GM12878 (cell line): ENCODE measurements at regions not wholly inside any gene's neighbourhood (a gene's known extent, or its start where the extent isn't known, plus 50 kb on each side); places are given as distances from the start of the nearest gene placed in this dataset.

Source experiments
- ATAC-seq: fragments of 200-7000 bp; cut with Tn5 transposase; 3 replicates; pipeline ENCODE4 v1.9.1; 2020; ENCODE audit warnings: mild to moderate bottlenecking, moderate library complexity
- BruUV-seq: library from RNA; stranded (reverse); fragments of 400-500 nt; replicated peaks from 2 replicates; lab custom pipeline; 2021; lab: Mats Ljungman, UMichigan
- CTCF ChIA-PET: fragments of 300-600 bp; sonication (Branson Sonifier 250); formaldehyde crosslinking; extraction: SDS; loops from one replicate; lab custom pipeline; 2021; ENCODE audit warnings: inconsistent platforms; lab: Yijun Ruan, JAX
- POLR2A ChIA-PET: fragments of 350-600 bp; formaldehyde crosslinking; extraction: SDS; loops from one replicate; lab custom pipeline; 2021; ENCODE audit warnings: inconsistent platforms; lab: Charles Lee
- RAD21 ChIA-PET: fragments of 300-600 bp; sonication (Branson Sonifier 250); formaldehyde crosslinking; loops from one replicate; lab custom pipeline; 2023; ENCODE audit warnings: antibody characterized with exemption; ENCODE audit not compliant: unreplicated experiment; lab: Charles Lee
- SMC1A ChIA-PET: fragments of 300-600 bp; sonication (Branson Sonifier 250); formaldehyde crosslinking; loops from one replicate; lab custom pipeline; 2023; ENCODE audit not compliant: unreplicated experiment, uncharacterized antibody; lab: Charles Lee
- DNase-seq: peaks from one replicate; pipeline ENCODE4 v3.0.0-alpha.2; 2011; ENCODE audit warnings: low read depth, low spot score
- FAIRE-seq: peaks from 3 replicates; lab custom pipeline; 2011; peaks lifted over from hg19 to GRCh38; lab: Jason Lieb, UNC
- H2AFZ ChIP-seq: 2 replicates; pipeline ENCODE4 v1.6.0; 2011; ENCODE audit warnings: low read depth, low read length, control low read depth; ENCODE audit not compliant: control insufficient read depth
- H3K27ac ChIP-seq: 2 replicates; pipeline ENCODE4 v1.5.1; 2011; ENCODE audit warnings: control low read depth; ENCODE audit not compliant: control insufficient read depth, insufficient read depth
- H3K27me3 ChIP-seq, 2 experiments: replicated peaks in 1 of 2; 2 replicates each; pipeline versions ENCODE4 v1.6.0 to v1.6.1; 2011; ENCODE audit warnings: low read length in 1 of 2; ENCODE audit not compliant: control insufficient read depth in 2 of 2, insufficient read depth in 2 of 2
- H3K36me3 ChIP-seq, 2 experiments: 2 replicates each; pipeline ENCODE4 v1.5.1; 2011; ENCODE audit warnings: low read length in 1 of 2; ENCODE audit not compliant: control insufficient read depth in 2 of 2, insufficient read depth in 2 of 2
- H3K4me1 ChIP-seq: 2 replicates; pipeline ENCODE4 v1.6.1; 2011; ENCODE audit warnings: mild to moderate bottlenecking, low read length, moderate library complexity, mixed read lengths; ENCODE audit not compliant: control insufficient read depth, insufficient read depth
- H3K4me2 ChIP-seq: 2 replicates; pipeline ENCODE4 v1.6.0; 2011; ENCODE audit warnings: control low read depth; ENCODE audit not compliant: control insufficient read depth, insufficient read depth
- H3K4me3 ChIP-seq: fragments of 200-600 bp; sonication (generic); 2 replicates; pipeline ENCODE4 v1.5.1; 2016
- H3K79me2 ChIP-seq: 2 replicates; pipeline ENCODE4 v1.6.0; 2011; ENCODE audit warnings: low read length; ENCODE audit not compliant: control insufficient read depth, insufficient read depth
- H3K9ac ChIP-seq: 2 replicates; pipeline ENCODE4 v1.8.0; 2011; ENCODE audit warnings: low read length, control low read depth, mixed read lengths; ENCODE audit not compliant: control insufficient read depth, insufficient read depth
- H3K9me3 ChIP-seq: replicated peaks from 3 replicates; pipeline ENCODE4 v1.5.1; 2011; ENCODE audit warnings: mild to moderate bottlenecking, low read length; ENCODE audit not compliant: control insufficient read depth, insufficient read depth
- H4K20me1 ChIP-seq: 2 replicates; pipeline ENCODE4 v1.6.0; 2011; ENCODE audit not compliant: control insufficient read depth, insufficient read depth
- BACH1 ChIP-seq: fragments of 450-650 bp; IDR thresholded peaks from 2 replicates; pipeline ENCODE4 v1.6.1; 2017; ENCODE audit warnings: mild to moderate bottlenecking, borderline replicate concordance
- CEBPZ ChIP-seq: fragments of 150-350 bp; IDR thresholded peaks from 2 replicates; pipeline ENCODE4 v1.6.1; 2016; ENCODE audit warnings: low read depth, low read length
- CHD1 ChIP-seq: IDR thresholded peaks from 2 replicates; pipeline ENCODE4 v1.6.1; 2012; ENCODE audit warnings: low read depth, low read length, improper control_type of control experiment
- E4F1 ChIP-seq: fragments of 450-650 bp; IDR thresholded peaks from 2 replicates; pipeline ENCODE4 v1.6.1; 2018; ENCODE audit warnings: borderline replicate concordance, mild to moderate bottlenecking; ENCODE audit not compliant: partially characterized antibody
- FOXM1 ChIP-seq: IDR thresholded peaks from 2 replicates; pipeline ENCODE4 v1.6.1; 2012; ENCODE audit warnings: low read depth, mild to moderate bottlenecking, inconsistent platforms, low read length, moderate library complexity
- IKZF1 ChIP-seq: fragments of 450-650 bp; conservative IDR thresholded peaks from 2 replicates; pipeline ENCODE4 v1.6.1; 2017; ENCODE audit warnings: antibody characterized with exemption, mild to moderate bottlenecking
- KLF5 ChIP-seq: fragments of 450-650 bp; IDR thresholded peaks from 2 replicates; pipeline ENCODE4 v1.6.1; 2014; ENCODE audit warnings: mild to moderate bottlenecking; ENCODE audit not compliant: partially characterized antibody
- MAX ChIP-seq: IDR thresholded peaks from 2 replicates; pipeline ENCODE4 v1.6.1; 2012; ENCODE audit warnings: low read depth, low read length, improper control_type of control experiment
- MYB ChIP-seq: fragments of 150-350 bp; IDR thresholded peaks from 2 replicates; pipeline ENCODE4 v1.6.1; 2014; ENCODE audit warnings: mild to moderate bottlenecking, low read depth, low read length, borderline replicate concordance
- PKNOX1 ChIP-seq: fragments of 450-650 bp; IDR thresholded peaks from 2 replicates; pipeline ENCODE4 v1.6.1; 2016; ENCODE audit warnings: mild to moderate bottlenecking
- RAD51 ChIP-seq: fragments of 450-650 bp; IDR thresholded peaks from 2 replicates; pipeline ENCODE4 v1.6.1; 2016; ENCODE audit warnings: moderate library complexity, mild to moderate bottlenecking, inconsistent platforms
- RB1 ChIP-seq: fragments of 450-650 bp; formaldehyde crosslinking; IDR thresholded peaks from 2 replicates; pipeline ENCODE4 v1.6.1; 2017; ENCODE audit warnings: mild to moderate bottlenecking, borderline replicate concordance
- SMAD1 ChIP-seq: fragments of 450-650 bp; IDR thresholded peaks from 2 replicates; pipeline ENCODE4 v1.6.1; 2018; ENCODE audit warnings: mild to moderate bottlenecking, low read depth; ENCODE audit not compliant: partially characterized antibody
- SMARCA5 ChIP-seq: fragments of 450-650 bp; IDR thresholded peaks from 2 replicates; pipeline ENCODE4 v1.6.1; 2017; ENCODE audit warnings: mild to moderate bottlenecking
- SP1 ChIP-seq: IDR thresholded peaks from one replicate; pipeline ENCODE4 v1.6.1; 2011; ENCODE audit warnings: low read depth, low read length
- SRF ChIP-seq, 2 experiments: IDR thresholded peaks; 2 replicates each; pipeline ENCODE4 v1.6.1; 2011; ENCODE audit warnings: low read depth in 2 of 2, low read length in 2 of 2, mild to moderate bottlenecking in 1 of 2, moderate library complexity in 1 of 2
- STAT1 ChIP-seq: fragments of 450-650 bp; conservative IDR thresholded peaks from 2 replicates; pipeline ENCODE4 v1.6.1; 2014; ENCODE audit warnings: antibody characterized with exemption, mild to moderate bottlenecking
- TBL1XR1 ChIP-seq: IDR thresholded peaks from 2 replicates; pipeline ENCODE4 v1.6.1; 2012; ENCODE audit warnings: low read depth, low read length, improper control_type of control experiment
- YY1 ChIP-seq: IDR thresholded peaks from 2 replicates; pipeline ENCODE4 v1.6.1; 2011; ENCODE audit warnings: low read depth, mild to moderate bottlenecking, low read length
- ZNF274 ChIP-seq: IDR thresholded peaks from one replicate; pipeline ENCODE4 v1.8.0; 2011; ENCODE audit not compliant: insufficient read length, insufficient read depth
- WGBS: methylation state at CpG from one replicate; pipeline ENCODE4 v1.1.6; 2016; ENCODE audit warnings: low lambda C conversion rate; ENCODE audit not compliant: insufficient replicate concordance, insufficient coverage; ENCODE audit errors: missing lambda C conversion rate; 5-methylcytosine and 5-hydroxymethylcytosine counted together
- in situ Hi-C: fragments of 300-500 bp; cut with MboI; formaldehyde crosslinking; loops from 9 replicates; pipeline ENCODE4 v1.14.3; 2018; ENCODE audit warnings: mixed read lengths
- intact Hi-C: fragments of 100-400 bp; cut with micrococcal nuclease; formaldehyde crosslinking; loops from one replicate; pipeline ENCODE4 v1.14.2; 2022; ENCODE audit not compliant: unreplicated experiment

- H3K4me1 ChIP-seq, result no peaks in the 10 kb centered on the region
- intact Hi-C loops, result no loop called here
- ATAC-seq (no peak), DNase-seq (no peak), FAIRE-seq (no peak)
- H2AFZ ChIP-seq, result no peak overlapping the region
- no TSS peak for BruUV-seq
- no peaks in the 10 kb centered on the region for H3K36me3 ChIP-seq
- ChIA-PET POLR2A (no interaction called here), RAD21 (interaction anchor here (3.1 kb wide), 1 partner anchor 23 kb away, joined by 17 read pairs; no protein-coding TSS in a partner anchor), CTCF (interaction anchor here (1.0 kb wide), 1 partner anchor 145 kb away, joined by 3 read pairs; no protein-coding TSS in a partner anchor), SMC1A (interaction anchor here (0.9 to 2.2 kb wide), 3 partner anchors 14 to 21 kb away, joined by 3 to 8 read pairs (median 3); no protein-coding TSS in a partner anchor)
- no peaks in the 10 kb centered on the region for H3K27me3 ChIP-seq
- H3K9me3 ChIP-seq, result no peaks in the 10 kb centered on the region; the same call in 2 of the 3 replicates
- H3K27ac ChIP-seq, result no peak overlapping the region
- no peak for TF ChIP-seq MAX
- TF ChIP-seq RAD51, result no peak
- TF ChIP-seq SMARCA5, result no peak
- TF ChIP-seq KLF5, result no peak
- TF ChIP-seq IKZF1, result no peak
- TF ChIP-seq SMAD1, result no peak
- TF ChIP-seq TBL1XR1, result no peak
- TF ChIP-seq BACH1, result no peak
- no peak for TF ChIP-seq SRF (IDR thresholded peaks at IDR 0.05; ENCODE audit: low read depth in 2 of 2, low read length in 2 of 2)
- no peak for TF ChIP-seq MYB
- no peak for TF ChIP-seq SP1
- TF ChIP-seq FOXM1, result no peak
- no peak for TF ChIP-seq YY1
- TF ChIP-seq STAT1, result no peak
- no peak for TF ChIP-seq ZNF274
- no peak for TF ChIP-seq E4F1
- no peak for TF ChIP-seq RB1
- no peak for TF ChIP-seq CHD1
- TF ChIP-seq PKNOX1, result no peak
- no peak for TF ChIP-seq CEBPZ
- H3K4me2 ChIP-seq, result no peak overlapping the region
- in situ Hi-C loops, result no loop called here
- 24% methylated on average over 8 of the region's 8 CpGs for WGBS
- H3K9ac ChIP-seq, result no peak overlapping the region
- no peaks in the 10 kb centered on the region for H4K20me1 ChIP-seq
- no peaks in the 10 kb centered on the region for H3K79me2 ChIP-seq
- no peak overlapping the region for H3K4me3 ChIP-seq
These were observed 2637.4 kb downstream of the ARAP2 start for GRCh38 chr4:33606951-33607350.
